ENCODE measurements at regions not wholly inside any gene's neighbourhood (a gene's known extent, or its start where the extent isn't known, plus 50 kb on each side); places are given as distances from the start of the nearest gene placed in this dataset.
A peak's percentile ranks its signal among the peaks of the same experiment; 100 is the strongest.

DNA sequence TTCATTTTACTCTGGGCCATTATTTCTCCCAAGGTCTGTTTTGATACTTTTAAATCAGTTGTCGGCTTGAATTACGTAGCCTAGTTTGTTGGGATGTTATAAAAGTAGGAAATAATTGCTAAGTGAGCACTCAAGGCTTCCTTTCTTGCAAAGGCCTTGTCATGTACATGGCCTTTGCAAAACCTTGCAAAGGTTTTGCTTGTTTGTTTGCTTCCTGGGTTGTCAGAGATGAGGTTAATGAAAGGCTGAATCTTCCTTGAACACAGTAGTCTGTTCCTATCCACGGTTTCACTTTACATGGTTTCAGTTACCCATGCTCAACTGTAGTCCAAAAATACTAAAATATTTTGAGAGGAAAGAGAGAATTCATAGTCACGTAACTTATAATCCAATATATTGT, 113.5 kb downstream of the NAA11 start:
- Histone ChIP-seq H3K27ac (no peak overlapping the region), H3K27me3 (no peaks in the 10 kb centered on the region), H3K9me3 (no peaks in the 10 kb centered on the region), H3K36me3 (replicated peaks in 1 of 2; ENCODE audit: insufficient read depth in 1 of 2, low read depth in 2 of 2) (no peaks in the 10 kb centered on the region), H3K4me3 (no peak overlapping the region), H3K4me1 (no peaks in the 10 kb centered on the region)
- TF ChIP-seq, protein P1, sequence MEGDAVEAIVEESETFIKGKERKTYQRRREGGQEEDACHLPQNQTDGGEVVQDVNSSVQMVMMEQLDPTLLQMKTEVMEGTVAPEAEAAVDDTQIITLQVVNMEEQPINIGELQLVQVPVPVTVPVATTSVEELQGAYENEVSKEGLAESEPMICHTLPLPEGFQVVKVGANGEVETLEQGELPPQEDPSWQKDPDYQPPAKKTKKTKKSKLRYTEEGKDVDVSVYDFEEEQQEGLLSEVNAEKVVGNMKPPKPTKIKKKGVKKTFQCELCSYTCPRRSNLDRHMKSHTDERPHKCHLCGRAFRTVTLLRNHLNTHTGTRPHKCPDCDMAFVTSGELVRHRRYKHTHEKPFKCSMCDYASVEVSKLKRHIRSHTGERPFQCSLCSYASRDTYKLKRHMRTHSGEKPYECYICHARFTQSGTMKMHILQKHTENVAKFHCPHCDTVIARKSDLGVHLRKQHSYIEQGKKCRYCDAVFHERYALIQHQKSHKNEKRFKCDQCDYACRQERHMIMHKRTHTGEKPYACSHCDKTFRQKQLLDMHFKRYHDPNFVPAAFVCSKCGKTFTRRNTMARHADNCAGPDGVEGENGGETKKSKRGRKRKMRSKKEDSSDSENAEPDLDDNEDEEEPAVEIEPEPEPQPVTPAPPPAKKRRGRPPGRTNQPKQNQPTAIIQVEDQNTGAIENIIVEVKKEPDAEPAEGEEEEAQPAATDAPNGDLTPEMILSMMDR (IDR thresholded peaks at IDR 0.05): no peak
- TF ChIP-seq POLR2A (IDR thresholded peaks at IDR 0.05): no peak
- no peak for ATAC-seq
- WGBS, 2 donors: 78 to 87% methylated on average over 4 of the region's 4 CpGs
- DNase-seq: no peak
- intact Hi-C loops (cut with DNase I): no loop called here

DNA sequence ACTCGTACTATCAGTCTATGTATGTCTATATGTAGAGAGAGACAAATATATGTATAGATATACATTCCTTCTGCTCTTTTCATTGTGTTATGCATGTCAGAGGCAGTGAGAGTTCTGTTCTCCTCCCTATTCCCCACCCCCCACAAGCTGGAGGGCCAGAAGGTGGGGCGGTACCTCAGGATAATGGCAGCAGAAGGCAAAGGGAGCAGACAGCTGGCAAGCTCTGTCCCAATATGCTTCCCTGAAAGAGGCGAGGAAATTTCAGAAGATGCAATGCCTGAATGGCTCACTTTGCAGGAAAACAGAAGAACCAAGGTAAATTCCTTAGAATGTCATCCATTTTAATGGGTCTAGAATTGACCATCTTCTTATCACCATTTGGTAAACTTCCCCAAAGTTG, 114.4 kb downstream of the NAA11 start:
- Histone ChIP-seq H3K27me3 (no peaks in the 10 kb centered on the region), H3K9me3 (no peaks in the 10 kb centered on the region), H3K27ac (no peak overlapping the region), H3K4me1 (no peaks in the 10 kb centered on the region), H3K36me3 (replicated peaks in 1 of 2; ENCODE audit: insufficient read depth in 1 of 2, low read depth in 2 of 2) (no peaks in the 10 kb centered on the region), H3K4me3 (no peak overlapping the region)
- no peak for ATAC-seq
- intact Hi-C loops (cut with DNase I): no loop called here
- TF ChIP-seq, protein P1 (IDR thresholded peaks at IDR 0.05): no peak
- no peak for TF ChIP-seq POLR2A (IDR thresholded peaks at IDR 0.05)
- 72 to 73% methylated on average over 3 of the region's 3 CpGs for WGBS, 2 donors
- DNase-seq: no peak

DNA sequence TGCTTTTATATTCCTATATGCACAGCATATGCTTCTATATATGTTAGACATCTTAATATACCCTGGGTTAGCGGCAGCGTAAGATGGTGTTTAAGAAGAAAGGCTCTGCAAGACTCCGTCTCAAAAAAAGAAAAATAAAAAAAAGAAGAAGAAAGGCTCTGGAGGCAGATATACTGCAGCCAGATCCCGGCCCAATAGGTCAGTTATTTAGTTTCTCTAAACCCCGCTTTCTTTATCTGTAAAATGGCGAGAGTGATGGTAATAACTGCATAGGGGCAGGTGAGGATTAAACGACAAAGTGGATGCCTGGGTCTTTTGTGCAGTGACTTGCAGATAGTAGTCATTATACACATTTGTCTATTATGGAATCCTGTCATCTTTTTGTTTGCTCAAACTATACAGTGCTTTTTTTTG, 115.2 kb downstream of the NAA11 start:
- no peaks in the 10 kb centered on the region for H3K27me3 ChIP-seq
- no peaks in the 10 kb centered on the region for H3K9me3 ChIP-seq
- no peak for TF ChIP-seq POLR2A (IDR thresholded peaks at IDR 0.05)
- TF ChIP-seq, protein P1 (IDR thresholded peaks at IDR 0.05): no peak
- intact Hi-C loops (cut with DNase I): no loop called here
- no peak overlapping the region for H3K4me3 ChIP-seq
- no peaks in the 10 kb centered on the region for H3K4me1 ChIP-seq
- ATAC-seq (no peak), DNase-seq (no peak)
- no peak overlapping the region for H3K27ac ChIP-seq
- WGBS, 2 donors: 75 to 87% methylated on average over 7 of the region's 7 CpGs
- H3K36me3 ChIP-seq (replicated peaks in 1 of 2; ENCODE audit: insufficient read depth in 1 of 2, low read depth in 2 of 2): no peaks in the 10 kb centered on the region

DNA sequence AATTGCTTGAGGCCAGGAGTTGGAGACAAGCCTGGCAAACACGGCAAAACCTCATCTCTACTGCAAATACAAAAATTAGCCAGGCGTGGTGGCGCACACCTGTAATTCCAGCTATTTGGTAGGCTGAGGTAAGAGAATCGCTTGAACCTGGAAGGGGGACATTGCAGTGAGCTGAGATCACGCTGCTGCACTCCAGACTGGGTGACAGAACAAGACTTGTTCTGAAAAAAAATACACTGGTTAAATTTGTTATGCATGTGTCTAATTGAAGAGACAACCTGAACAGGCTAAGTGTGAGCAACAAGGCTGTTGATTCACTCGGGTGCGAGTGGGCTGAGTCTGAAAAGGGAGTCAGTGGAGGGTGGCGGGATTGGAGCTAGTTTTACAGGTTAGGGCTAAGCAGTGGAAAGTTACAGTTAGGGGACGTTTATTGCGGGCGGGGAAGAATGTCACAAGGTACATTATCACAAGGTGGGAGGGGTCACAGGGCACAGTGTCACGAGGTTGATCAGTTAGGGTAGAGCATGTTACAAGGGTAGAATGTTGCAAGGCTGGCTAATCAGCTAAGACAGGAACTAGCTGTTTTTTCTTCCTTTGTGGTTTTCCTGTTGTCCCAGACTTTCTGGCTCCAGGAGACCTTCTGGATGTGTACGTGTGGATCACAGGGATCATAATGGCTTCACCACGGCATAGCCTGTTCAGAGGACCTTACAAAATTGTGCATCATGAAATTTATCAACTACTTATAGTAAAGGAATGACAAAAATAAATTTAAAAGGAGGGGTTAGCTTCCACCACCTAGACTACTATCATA, 115.8 kb downstream of the NAA11 start:
- H3K4me3 ChIP-seq: no peak overlapping the region
- intact Hi-C loops (cut with DNase I): no loop called here
- no peak overlapping the region for H3K27ac ChIP-seq
- H3K36me3 ChIP-seq (replicated peaks in 1 of 2; ENCODE audit: insufficient read depth in 1 of 2, low read depth in 2 of 2): no peaks in the 10 kb centered on the region
- H3K9me3 ChIP-seq: no peaks in the 10 kb centered on the region
- ATAC-seq: no peak
- 63 to 76% methylated on average over 14 of the region's 14 CpGs for WGBS, 2 donors
- DNase-seq: peak in 1 of 4 donors; percentile 4
- no peak for TF ChIP-seq POLR2A (IDR thresholded peaks at IDR 0.05)
- no peaks in the 10 kb centered on the region for H3K4me1 ChIP-seq
- H3K27me3 ChIP-seq: no peaks in the 10 kb centered on the region

DNA sequence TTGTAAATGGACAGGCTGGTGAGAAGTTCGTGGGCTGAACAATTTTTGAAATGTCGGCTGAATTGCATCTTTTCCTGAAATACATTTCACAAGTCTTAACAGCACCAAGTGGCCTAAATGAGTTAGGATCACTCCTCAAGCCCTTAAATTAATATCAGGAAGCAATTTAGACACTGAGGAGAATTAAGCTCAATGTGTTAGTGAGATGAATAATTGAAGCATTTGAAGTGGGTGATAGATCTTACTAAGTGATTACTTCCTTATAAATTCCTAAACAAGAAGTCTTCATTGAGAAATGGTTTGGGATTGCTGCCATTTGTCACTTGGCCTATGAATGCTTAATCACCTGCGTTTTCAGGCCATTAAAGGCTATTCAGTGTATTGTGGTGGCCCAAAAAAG, 116.8 kb downstream of the NAA11 start:
- no peak for TF ChIP-seq POLR2A (IDR thresholded peaks at IDR 0.05)
- TF ChIP-seq, protein P1 (IDR thresholded peaks at IDR 0.05): no peak
- ATAC-seq (no peak), DNase-seq (no peak)
- 48 to 64% methylated on average over 3 of the region's 3 CpGs for WGBS, 2 donors
- intact Hi-C loops (cut with DNase I): no loop called here
- H3K4me3 ChIP-seq: no peak overlapping the region
- no peaks in the 10 kb centered on the region for H3K9me3 ChIP-seq
- H3K27me3 ChIP-seq: no peaks in the 10 kb centered on the region
- H3K27ac ChIP-seq: no peak overlapping the region
- no peaks in the 10 kb centered on the region for H3K36me3 ChIP-seq (replicated peaks in 1 of 2; ENCODE audit: insufficient read depth in 1 of 2, low read depth in 2 of 2)
- H3K4me1 ChIP-seq: no peaks in the 10 kb centered on the region
